Gastrocnemius medialis (tissue), 4 donors: ENCODE measurements at regions not wholly inside any gene's neighbourhood (a gene's known extent, or its start where the extent isn't known, plus 50 kb on each side); places are given as distances from the start of the nearest gene placed in this dataset.
"Not testable (repeated sequence)": the region's sequence is repeated elsewhere in the genome, so short reads cannot be mapped to it uniquely, and the experiment has no call there.

Experiments used
- ATAC-seq, 2 donors: fragments of 150-250 bp; one replicate each; pipeline ENCODE4 v1.9.1; 2016
- DNase-seq, 2 donors: peaks; one replicate each; pipeline ENCODE4 v3.0.0-alpha.2; 2019
- H3K27ac ChIP-seq, 4 donors: fragments of 200-600 bp; sonication (generic); 1 replicate in 1 of 4; 2 replicates in 3 of 4; pipeline ENCODE4 v1.5.1; 2016 to 2018; ENCODE audit warnings: mild to moderate bottlenecking in 2 of 4, moderate library complexity in 1 of 4
- H3K27me3 ChIP-seq, 3 donors: fragments of 200-600 bp; sonication (generic) in 2 of 3; 1 replicate in 1 of 3; 2 replicates in 2 of 3; pipeline versions ENCODE4 v1.5.1 to v1.6.0; 2016 to 2019; ENCODE audit warnings: mild to moderate bottlenecking in 1 of 3, moderate library complexity in 1 of 3
- H3K36me3 ChIP-seq, 2 donors: fragments of 200-600 bp; sonication (generic) in 1 of 2; one replicate each; pipeline ENCODE4 v1.5.1; 2017 to 2018
- H3K4me1 ChIP-seq, 2 donors: fragments of 200-600 bp; sonication (generic) in 1 of 2; one replicate each; pipeline ENCODE4 v1.5.1; 2016 to 2017; ENCODE audit warnings: mild to moderate bottlenecking in 2 of 2
- H3K4me3 ChIP-seq, 4 donors: fragments of 200-600 bp; sonication (generic) in 3 of 4; 1 replicate in 1 of 4; 2 replicates in 3 of 4; pipeline ENCODE4 v1.5.1; 2016 to 2019; ENCODE audit warnings: mild to moderate bottlenecking in 2 of 4
- H3K9me3 ChIP-seq, 3 donors: fragments of 200-600 bp; sonication (generic) in 2 of 3; 1 replicate in 1 of 3; 2 replicates in 2 of 3; pipeline ENCODE4 v1.5.1; 2016 to 2019
- in situ Hi-C, 4 donors: fragments of 200-750 bp; cut with MboI; loops; one replicate each; pipeline versions ENCODE4 v1.15.0 to v1.8.0; 2017; ENCODE audit warnings: low sequenced_read_pairs in 4 of 4
- intact Hi-C: fragments of 100-400 bp; cut with DNase I; formaldehyde crosslinking; loops from one replicate; pipeline ENCODE4 v1.15.1; 2023; ENCODE audit warnings: low total_unique reads

- H3K4me3 ChIP-seq, intact Hi-C loops, ATAC-seq, H3K36me3 ChIP-seq, H3K4me1 ChIP-seq, H3K27ac ChIP-seq, in situ Hi-C loops, DNase-seq, H3K9me3 ChIP-seq, H3K27me3 ChIP-seq: not testable (repeated sequence)
Measured at GRCh38 chr1:120588811-120589210, 134.9 kb upstream of the NBPF26 start.

GRCh38 chr1:120591774-120592173 lies 132.0 kb upstream of the NBPF26 start:
- H3K9me3 ChIP-seq, ATAC-seq, H3K36me3 ChIP-seq, H3K27me3 ChIP-seq, in situ Hi-C loops, intact Hi-C loops, H3K4me3 ChIP-seq, H3K4me1 ChIP-seq, DNase-seq: not testable (repeated sequence)
- peak overlapping the region in 2 of 4 donors; percentile 80 to 86 for H3K27ac ChIP-seq

GRCh38 chr1:120592943-120593342 lies 130.8 kb upstream of the NBPF26 start:
- H3K4me3 ChIP-seq, H3K9me3 ChIP-seq, intact Hi-C loops, DNase-seq, H3K4me1 ChIP-seq, in situ Hi-C loops, H3K36me3 ChIP-seq, H3K27me3 ChIP-seq, H3K27ac ChIP-seq: not testable (repeated sequence)
- peak; percentile 83 to 86 for ATAC-seq

- H3K27me3 ChIP-seq, H3K27ac ChIP-seq, H3K36me3 ChIP-seq, H3K9me3 ChIP-seq, intact Hi-C loops, DNase-seq, H3K4me3 ChIP-seq, H3K4me1 ChIP-seq, in situ Hi-C loops: not testable (repeated sequence)
- peak; percentile 72 to 73 for ATAC-seq
Measured at GRCh38 chr1:120593648-120594047, 130.1 kb upstream of the NBPF26 start.

- DNase-seq, H3K4me1 ChIP-seq, H3K27ac ChIP-seq, H3K36me3 ChIP-seq, H3K4me3 ChIP-seq, in situ Hi-C loops, intact Hi-C loops, H3K27me3 ChIP-seq, H3K9me3 ChIP-seq: not testable (repeated sequence)
- peak; percentile 58 to 77 for ATAC-seq
Measured at GRCh38 chr1:120598331-120598951, 125.3 kb upstream of the NBPF26 start.

GRCh38 chr1:120599511-120599910 lies 124.2 kb upstream of the NBPF26 start:
- H3K4me1 ChIP-seq, DNase-seq, ATAC-seq, H3K27ac ChIP-seq, in situ Hi-C loops, H3K27me3 ChIP-seq, H3K36me3 ChIP-seq, intact Hi-C loops, H3K4me3 ChIP-seq, H3K9me3 ChIP-seq: not testable (repeated sequence)

GRCh38 chr1:120600442-120601041 lies 123.2 kb upstream of the NBPF26 start:
- in situ Hi-C loops, H3K9me3 ChIP-seq, H3K4me3 ChIP-seq, H3K27me3 ChIP-seq, H3K36me3 ChIP-seq, intact Hi-C loops, ATAC-seq, H3K4me1 ChIP-seq, H3K27ac ChIP-seq, DNase-seq: not testable (repeated sequence)

- H3K27me3 ChIP-seq, DNase-seq, H3K27ac ChIP-seq, in situ Hi-C loops, intact Hi-C loops, H3K4me1 ChIP-seq, ATAC-seq, H3K4me3 ChIP-seq, H3K36me3 ChIP-seq, H3K9me3 ChIP-seq: not testable (repeated sequence)
Measured at GRCh38 chr1:120607882-120608281, 115.9 kb upstream of the NBPF26 start.

- intact Hi-C loops, in situ Hi-C loops, H3K36me3 ChIP-seq, H3K9me3 ChIP-seq, DNase-seq, H3K27me3 ChIP-seq, H3K4me3 ChIP-seq, H3K27ac ChIP-seq, H3K4me1 ChIP-seq: not testable (repeated sequence)
- peak; percentile 90 to 93 for ATAC-seq
Measured at GRCh38 chr1:120608314-120609014, 115.3 kb upstream of the NBPF26 start.

GRCh38 chr1:120609015-120609573 lies 114.7 kb upstream of the NBPF26 start:
- intact Hi-C loops, H3K4me3 ChIP-seq, DNase-seq, H3K4me1 ChIP-seq, H3K36me3 ChIP-seq, H3K9me3 ChIP-seq, H3K27ac ChIP-seq, H3K27me3 ChIP-seq, ATAC-seq, in situ Hi-C loops: not testable (repeated sequence)

GRCh38 chr1:120609834-120610233 lies 113.9 kb upstream of the NBPF26 start:
- H3K36me3 ChIP-seq, H3K4me3 ChIP-seq, H3K9me3 ChIP-seq, intact Hi-C loops, H3K4me1 ChIP-seq, H3K27ac ChIP-seq, H3K27me3 ChIP-seq, in situ Hi-C loops, DNase-seq: not testable (repeated sequence)
- ATAC-seq, result peak; percentile 76 to 78
